Transverse colon (tissue), 4 donors: ENCODE measurements at regions not wholly inside any gene's neighbourhood (a gene's known extent, or its start where the extent isn't known, plus 50 kb on each side); places are given as distances from the start of the nearest gene placed in this dataset.

ENCODE experiments used
- EP300 ChIP-seq: sonication (generic); formaldehyde crosslinking; IDR thresholded peaks from one replicate; pipeline ENCODE4 v1.6.1; 2017; ENCODE audit warnings: antibody characterized with exemption, low read depth
- POLR2A ChIP-seq: fragments of 450-650 bp; IDR thresholded peaks from one replicate; pipeline ENCODE4 v1.6.1; 2016; ENCODE audit warnings: antibody characterized with exemption, mild to moderate bottlenecking, moderate library complexity
- POLR2AphosphoS5 ChIP-seq, 3 donors: sonication (generic); formaldehyde crosslinking; IDR thresholded peaks; one replicate each; pipeline ENCODE4 v1.6.1; 2016; ENCODE audit warnings: antibody characterized with exemption in 3 of 3
- TF ChIP-seq, protein P1 (sequence below), 5 experiments: fragments of 200-600 bp in 3 of 5; fragments of 450-650 bp in 2 of 5; sonication (generic) in 3 of 5; IDR thresholded peaks; 1 replicate in 2 of 5; 2 replicates in 3 of 5; pipeline ENCODE4 v1.5.1; 2016 to 2017; ENCODE audit warnings: antibody characterized with exemption in 5 of 5, inconsistent platforms in 3 of 5, mild to moderate bottlenecking in 2 of 5, moderate library complexity in 1 of 5

DNA sequence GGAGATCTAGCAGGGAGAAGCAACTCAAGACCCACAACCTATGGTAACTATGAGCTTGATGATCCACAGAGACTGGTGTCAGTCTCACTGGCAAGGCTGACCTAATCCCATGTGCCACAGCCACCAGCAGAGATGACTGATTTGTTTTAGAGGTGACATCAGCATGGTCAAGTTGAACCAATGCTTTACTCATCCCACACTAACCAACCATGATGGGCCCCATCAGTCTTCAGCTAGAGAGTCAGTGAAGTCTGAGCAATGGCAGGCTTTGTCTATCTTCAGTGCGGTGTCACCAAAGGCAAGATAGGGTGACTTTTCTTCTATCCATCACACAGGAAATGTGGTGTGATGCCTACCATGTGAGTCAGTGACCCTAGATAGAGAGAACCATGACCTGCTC lies 1470.7 kb downstream of the NCAM2 start:
- no peak for TF ChIP-seq POLR2A
- TF ChIP-seq, protein P1, sequence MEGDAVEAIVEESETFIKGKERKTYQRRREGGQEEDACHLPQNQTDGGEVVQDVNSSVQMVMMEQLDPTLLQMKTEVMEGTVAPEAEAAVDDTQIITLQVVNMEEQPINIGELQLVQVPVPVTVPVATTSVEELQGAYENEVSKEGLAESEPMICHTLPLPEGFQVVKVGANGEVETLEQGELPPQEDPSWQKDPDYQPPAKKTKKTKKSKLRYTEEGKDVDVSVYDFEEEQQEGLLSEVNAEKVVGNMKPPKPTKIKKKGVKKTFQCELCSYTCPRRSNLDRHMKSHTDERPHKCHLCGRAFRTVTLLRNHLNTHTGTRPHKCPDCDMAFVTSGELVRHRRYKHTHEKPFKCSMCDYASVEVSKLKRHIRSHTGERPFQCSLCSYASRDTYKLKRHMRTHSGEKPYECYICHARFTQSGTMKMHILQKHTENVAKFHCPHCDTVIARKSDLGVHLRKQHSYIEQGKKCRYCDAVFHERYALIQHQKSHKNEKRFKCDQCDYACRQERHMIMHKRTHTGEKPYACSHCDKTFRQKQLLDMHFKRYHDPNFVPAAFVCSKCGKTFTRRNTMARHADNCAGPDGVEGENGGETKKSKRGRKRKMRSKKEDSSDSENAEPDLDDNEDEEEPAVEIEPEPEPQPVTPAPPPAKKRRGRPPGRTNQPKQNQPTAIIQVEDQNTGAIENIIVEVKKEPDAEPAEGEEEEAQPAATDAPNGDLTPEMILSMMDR (IDR thresholded peaks at IDR 0.05), result no peak
- no peak for TF ChIP-seq EP300
- TF ChIP-seq POLR2AphosphoS5 (IDR thresholded peaks at IDR 0.05), result no peak
